A673 (cell line): ENCODE measurements at regions not wholly inside any gene's neighbourhood (a gene's known extent, or its start where the extent isn't known, plus 50 kb on each side); places are given as distances from the start of the nearest gene placed in this dataset.

ENCODE experiments used
- CTCF ChIP-seq: fragments of 300-800, 200-600 bp; sonication (generic); conservative IDR thresholded peaks from 2 replicates; pipeline ENCODE4 v1.5.1; 2017; ENCODE audit warnings: low read depth, mild to moderate bottlenecking, antibody characterized with exemption, low read length, moderate library complexity, mixed read lengths
- EZH2 ChIP-seq: fragments of 200-600 bp; sonication (generic); IDR thresholded peaks from 2 replicates; pipeline ENCODE4 v1.6.1; 2017; ENCODE audit warnings: borderline replicate concordance, low read depth, mild to moderate bottlenecking, mixed read lengths, antibody characterized with exemption, low read length; ENCODE audit not compliant: poor library complexity, severe bottlenecking

- TF ChIP-seq CTCF (no peak), EZH2 (no peak)
Measured at GRCh38 chr4:55756208-55756607, 63.4 kb upstream of the EXOC1L start.
